ENCODE measurements at regions not wholly inside any gene's neighbourhood (a gene's known extent, or its start where the extent isn't known, plus 50 kb on each side); places are given as distances from the start of the nearest gene placed in this dataset.
"Not testable (repeated sequence)": the region's sequence is repeated elsewhere in the genome, so short reads cannot be mapped to it uniquely, and the experiment has no call there.

DNA sequence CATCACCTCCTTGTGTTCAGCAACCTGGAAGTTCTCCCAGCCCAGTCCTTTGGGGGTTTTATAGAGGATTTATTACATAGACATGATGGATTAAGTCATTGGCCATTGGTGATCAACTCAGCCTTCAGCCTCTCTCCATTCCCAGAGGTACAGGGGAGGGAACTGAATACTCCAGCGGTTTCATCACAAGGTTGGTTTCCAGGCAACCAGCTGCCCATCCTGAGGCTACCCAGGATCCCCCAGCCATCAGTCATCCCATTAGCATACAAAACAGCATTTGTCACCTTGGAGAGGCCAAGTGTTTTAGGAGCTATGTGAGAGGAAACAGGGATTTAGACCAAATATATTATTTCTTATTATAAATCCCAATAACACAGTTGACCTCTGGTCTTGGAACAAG is 584.8 kb upstream of the NRP1 start:
- Histone ChIP-seq H3K36me3 (no peaks in the 10 kb centered on the region), H3K27ac (no peak overlapping the region), H3K27me3 (no peaks in the 10 kb centered on the region), H3K9me3 (peaks cover 0 to 9% (median 0%) of the 10 kb centered on the region in 4 donors), H3K4me3 (no peak overlapping the region), H3K4me1 (no peaks in the 10 kb centered on the region)
- intact Hi-C loops (cut with DNase I; ENCODE audit: low total_unique reads): no loop called here
- no peak for TF ChIP-seq POLR2A (IDR thresholded peaks at IDR 0.05)
- TF ChIP-seq POLR2AphosphoS5 (IDR thresholded peaks at IDR 0.05): no peak
- TF ChIP-seq EP300 (IDR thresholded peaks at IDR 0.05): no peak
- TF ChIP-seq, protein P1, sequence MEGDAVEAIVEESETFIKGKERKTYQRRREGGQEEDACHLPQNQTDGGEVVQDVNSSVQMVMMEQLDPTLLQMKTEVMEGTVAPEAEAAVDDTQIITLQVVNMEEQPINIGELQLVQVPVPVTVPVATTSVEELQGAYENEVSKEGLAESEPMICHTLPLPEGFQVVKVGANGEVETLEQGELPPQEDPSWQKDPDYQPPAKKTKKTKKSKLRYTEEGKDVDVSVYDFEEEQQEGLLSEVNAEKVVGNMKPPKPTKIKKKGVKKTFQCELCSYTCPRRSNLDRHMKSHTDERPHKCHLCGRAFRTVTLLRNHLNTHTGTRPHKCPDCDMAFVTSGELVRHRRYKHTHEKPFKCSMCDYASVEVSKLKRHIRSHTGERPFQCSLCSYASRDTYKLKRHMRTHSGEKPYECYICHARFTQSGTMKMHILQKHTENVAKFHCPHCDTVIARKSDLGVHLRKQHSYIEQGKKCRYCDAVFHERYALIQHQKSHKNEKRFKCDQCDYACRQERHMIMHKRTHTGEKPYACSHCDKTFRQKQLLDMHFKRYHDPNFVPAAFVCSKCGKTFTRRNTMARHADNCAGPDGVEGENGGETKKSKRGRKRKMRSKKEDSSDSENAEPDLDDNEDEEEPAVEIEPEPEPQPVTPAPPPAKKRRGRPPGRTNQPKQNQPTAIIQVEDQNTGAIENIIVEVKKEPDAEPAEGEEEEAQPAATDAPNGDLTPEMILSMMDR (IDR thresholded peaks at IDR 0.05): no peak
- 83 to 100% (median 93%) methylated on average over 1 of the region's 1 CpG for WGBS, 5 donors
- no peak for DNase-seq

DNA sequence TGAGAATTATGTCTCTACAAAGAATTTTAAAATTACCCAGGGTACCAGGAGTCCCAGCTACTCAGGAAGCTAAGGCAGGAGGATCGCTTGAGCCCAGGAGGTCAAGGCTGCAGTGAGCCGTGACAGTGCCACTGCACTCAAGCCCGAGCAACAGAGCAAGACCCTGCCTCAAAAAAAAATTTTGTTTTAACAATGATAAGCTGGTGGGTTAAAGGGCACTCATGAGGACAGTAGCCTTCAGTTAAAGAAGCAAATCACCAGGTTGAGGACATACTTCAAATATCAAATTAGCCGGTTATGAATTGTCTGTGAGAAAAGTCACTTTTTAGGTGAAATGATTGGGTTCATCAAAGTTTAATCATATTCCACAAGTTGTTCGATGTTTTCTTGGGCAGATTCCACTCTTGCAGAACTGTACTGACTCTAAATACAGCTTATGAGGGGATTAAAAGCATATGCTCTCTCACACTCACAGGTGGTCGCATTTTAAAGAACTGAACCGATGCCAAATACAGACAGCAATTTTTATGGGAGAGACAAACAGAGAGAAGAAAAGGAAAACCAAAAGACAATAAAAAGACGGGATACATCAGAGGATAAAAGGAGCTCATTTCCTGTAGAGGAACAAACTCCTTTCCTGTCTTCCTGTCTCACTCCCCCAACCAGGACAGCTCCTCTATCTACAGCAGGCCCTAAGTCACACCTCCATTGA is 582.8 kb upstream of the NRP1 start:
- 65 to 85% (median 81%) methylated on average over 8 of the region's 8 CpGs for WGBS, 5 donors

DNA sequence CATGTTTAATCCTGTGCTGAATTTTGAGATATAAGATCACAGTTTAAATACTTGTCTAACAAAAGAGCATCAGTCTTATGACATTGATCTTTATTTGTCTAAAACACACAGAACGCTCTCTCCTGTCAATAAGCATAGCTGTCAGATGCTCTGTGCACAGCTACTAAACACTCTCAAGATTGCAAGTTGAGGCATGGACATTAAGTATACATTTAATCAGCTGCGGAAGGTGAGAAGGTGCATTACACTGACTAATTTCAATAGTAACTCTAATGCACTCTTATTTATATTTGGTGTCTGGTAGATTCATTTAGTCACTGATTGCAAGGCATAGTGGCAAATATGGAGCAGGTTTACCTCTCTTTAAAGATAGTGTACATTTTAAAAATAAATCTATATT is 580.3 kb upstream of the NRP1 start:
- Histone ChIP-seq H3K4me1 (no peaks in the 10 kb centered on the region), H3K27me3 (no peaks in the 10 kb centered on the region), H3K27ac (no peak overlapping the region), H3K4me3 (no peak overlapping the region), H3K36me3 (no peaks in the 10 kb centered on the region), H3K9me3 (no peaks in the 10 kb centered on the region)
- DNase-seq: no peak
- intact Hi-C loops (cut with DNase I; ENCODE audit: low total_unique reads): no loop called here
- WGBS, 5 donors: 64 to 83% (median 76%) methylated on average over 2 of the region's 2 CpGs
- TF ChIP-seq EP300 (IDR thresholded peaks at IDR 0.05) (no peak), POLR2A (IDR thresholded peaks at IDR 0.05) (no peak), POLR2AphosphoS5 (IDR thresholded peaks at IDR 0.05) (no peak)
- TF ChIP-seq, protein P1 (IDR thresholded peaks at IDR 0.05): no peak

More for the DNA sequence above, 582.8 kb upstream of the NRP1 start:
- TF ChIP-seq POLR2AphosphoS5 (IDR thresholded peaks at IDR 0.05) (no peak), POLR2A (IDR thresholded peaks at IDR 0.05) (no peak), EP300 (IDR thresholded peaks at IDR 0.05) (no peak)
- TF ChIP-seq, protein P1 (IDR thresholded peaks at IDR 0.05): no peak
- no peaks in the 10 kb centered on the region for H3K36me3 ChIP-seq
- H3K27me3 ChIP-seq: no peaks in the 10 kb centered on the region
- no peak overlapping the region for H3K4me3 ChIP-seq
- no peaks in the 10 kb centered on the region for H3K9me3 ChIP-seq
- H3K4me1 ChIP-seq: no peaks in the 10 kb centered on the region
- H3K27ac ChIP-seq: no peak overlapping the region
- intact Hi-C loops (cut with DNase I; ENCODE audit: low total_unique reads): no loop called here
- no peak for DNase-seq

DNA sequence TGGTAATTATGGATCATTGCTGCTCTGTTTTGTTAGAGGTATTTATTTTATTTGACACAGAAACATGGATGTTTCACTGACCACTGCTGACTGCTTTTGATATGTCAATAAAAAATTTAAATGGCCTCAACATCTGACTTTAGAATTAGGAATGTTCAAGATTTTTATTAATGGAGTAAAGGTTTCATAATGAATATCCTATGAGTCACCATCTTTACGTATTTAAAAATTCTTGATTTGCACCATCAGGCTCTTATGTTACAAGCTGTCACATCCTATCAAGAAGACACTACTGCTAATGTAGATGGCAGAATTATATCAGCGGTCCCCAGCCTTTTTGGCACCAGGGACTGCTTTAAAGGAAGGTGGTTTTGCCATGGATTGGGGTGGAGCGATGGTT is 578.7 kb upstream of the NRP1 start:
- Histone ChIP-seq H3K27me3 (no peaks in the 10 kb centered on the region), H3K4me1 (no peaks in the 10 kb centered on the region), H3K27ac (no peak overlapping the region), H3K9me3 (no peaks in the 10 kb centered on the region), H3K4me3 (no peak overlapping the region), H3K36me3 (no peaks in the 10 kb centered on the region)
- WGBS, 5 donors: 86 to 93% (median 88%) methylated on average over 3 of the region's 3 CpGs
- no peak for TF ChIP-seq POLR2A (IDR thresholded peaks at IDR 0.05)
- no peak for TF ChIP-seq EP300 (IDR thresholded peaks at IDR 0.05)
- TF ChIP-seq, protein P1 (IDR thresholded peaks at IDR 0.05): no peak
- no peak for TF ChIP-seq POLR2AphosphoS5 (IDR thresholded peaks at IDR 0.05)
- DNase-seq: no peak
- intact Hi-C loops (cut with DNase I; ENCODE audit: low total_unique reads): no loop called here

DNA sequence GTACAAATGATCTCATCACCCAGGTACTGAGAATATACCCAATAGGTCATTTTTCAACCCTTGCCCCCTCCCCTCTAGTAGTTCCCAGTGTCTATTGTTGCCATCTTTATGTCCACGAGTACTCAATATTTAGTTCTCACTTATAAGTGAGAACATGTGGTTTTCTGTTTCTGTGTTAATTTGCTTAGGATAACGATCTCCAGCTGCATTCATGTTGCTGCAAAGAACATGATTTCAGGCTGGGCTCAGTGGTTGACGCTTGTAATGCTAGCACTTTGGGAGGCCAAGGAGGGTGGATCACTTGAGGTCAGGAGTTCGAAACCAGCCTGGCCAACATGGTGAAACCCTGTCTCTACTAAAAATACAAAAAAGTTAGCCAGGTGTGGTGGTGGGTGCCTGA is 575.0 kb upstream of the NRP1 start:
- DNase-seq; H3K36me3 ChIP-seq; intact Hi-C loops (cut with DNase I; ENCODE audit: low total_unique reads); H3K4me3 ChIP-seq; H3K27ac ChIP-seq; H3K4me1 ChIP-seq; H3K9me3 ChIP-seq; H3K27me3 ChIP-seq: not testable (repeated sequence)
- 79 to 88% (median 84%) methylated on average over 4 of the region's 4 CpGs for WGBS, 5 donors

All from stomach (tissue), 8 donors.